OCI-M2 (cell line): ENCODE measurements at regions not wholly inside any gene's neighbourhood (a gene's known extent, or its start where the extent isn't known, plus 50 kb on each side); places are given as distances from the start of the nearest gene placed in this dataset.

ENCODE experiments used
- DNase-seq: peaks from one replicate; lab custom pipeline; 2025; ENCODE audit not compliant: unreplicated experiment; lab: John Stamatoyannopoulos, UW

GRCh38 chr5:68957591-68957990, 136.2 kb upstream of the SLC30A5 start:
- no peak for DNase-seq

- no peak for DNase-seq
Observed at GRCh38 chr5:68958428-68958827, 135.4 kb upstream of the SLC30A5 start.

GRCh38 chr5:68960456-68960855, 133.4 kb upstream of the SLC30A5 start:
- no peak for DNase-seq

- no peak for DNase-seq
Observed at GRCh38 chr5:68960961-68961360, 132.9 kb upstream of the SLC30A5 start.

GRCh38 chr5:68961762-68962161, 132.1 kb upstream of the SLC30A5 start:
- no peak for DNase-seq

GRCh38 chr5:68962757-68963484, 130.9 kb upstream of the SLC30A5 start:
- no peak for DNase-seq

- no peak for DNase-seq
Observed at GRCh38 chr5:68964679-68965078, 129.1 kb upstream of the SLC30A5 start.

- no peak for DNase-seq
Observed at GRCh38 chr5:68965926-68966325, 127.9 kb upstream of the SLC30A5 start.

- no peak for DNase-seq
Observed at GRCh38 chr5:68966596-68966995, 127.2 kb upstream of the SLC30A5 start.

- no peak for DNase-seq
Observed at GRCh38 chr5:68968429-68968828, 125.4 kb upstream of the SLC30A5 start.

- no peak for DNase-seq
Observed at GRCh38 chr5:68970617-68971016, 123.2 kb upstream of the SLC30A5 start.

GRCh38 chr5:68973696-68974095, 120.1 kb upstream of the SLC30A5 start:
- no peak for DNase-seq

- DNase-seq, result no peak
Observed at GRCh38 chr5:68983043-68983442, 110.8 kb upstream of the SLC30A5 start.

GRCh38 chr5:68983959-68984358, 109.9 kb upstream of the SLC30A5 start:
- no peak for DNase-seq

- no peak for DNase-seq
Observed at GRCh38 chr5:68991279-68992084, 102.3 kb upstream of the SLC30A5 start.

GRCh38 chr5:68994645-68995044, 99.2 kb upstream of the SLC30A5 start:
- no peak for DNase-seq

GRCh38 chr5:68995845-68996545, 97.8 kb upstream of the SLC30A5 start:
- no peak for DNase-seq

GRCh38 chr5:68999181-68999580, 94.6 kb upstream of the SLC30A5 start:
- no peak for DNase-seq

- no peak for DNase-seq
Observed at GRCh38 chr5:69000216-69000919, 93.4 kb upstream of the SLC30A5 start.

GRCh38 chr5:69000949-69001348, 92.9 kb upstream of the SLC30A5 start:
- DNase-seq, result no peak

GRCh38 chr5:69001627-69002026, 92.2 kb upstream of the SLC30A5 start:
- no peak for DNase-seq
